Fibroblast of peridontal ligament (primary cell): ENCODE measurements at regions not wholly inside any gene's neighbourhood (a gene's known extent, or its start where the extent isn't known, plus 50 kb on each side); places are given as distances from the start of the nearest gene placed in this dataset.
"Not testable (repeated sequence)": the region's sequence is repeated elsewhere in the genome, so short reads cannot be mapped to it uniquely, and the experiment has no call there.

Experiments used
- DNase-seq: peaks from one replicate; pipeline ENCODE4 v3.0.0-alpha.2; 2010; ENCODE audit errors: extremely low read depth

- no peak for DNase-seq
These were observed 160.7 kb upstream of the TSC22D2 start for GRCh38 chr3:150247441-150247840.

GRCh38 chr3:150243466-150243865, 164.6 kb upstream of the TSC22D2 start:
- DNase-seq, result no peak

- DNase-seq, result peak; percentile 86
These were observed 165.7 kb upstream of the TSC22D2 start for GRCh38 chr3:150242220-150242936.

- no peak for DNase-seq
These were observed 167.2 kb upstream of the TSC22D2 start for GRCh38 chr3:150240891-150241290.

GRCh38 chr3:150239766-150240165, 168.3 kb upstream of the TSC22D2 start:
- peak; percentile 60 for DNase-seq

- no peak for DNase-seq
These were observed 169.0 kb upstream of the TSC22D2 start for GRCh38 chr3:150238995-150239619.

- no peak for DNase-seq
These were observed 169.9 kb upstream of the TSC22D2 start for GRCh38 chr3:150238048-150238802.

- DNase-seq, result peak; percentile 59
These were observed 170.6 kb upstream of the TSC22D2 start for GRCh38 chr3:150237490-150237889.

GRCh38 chr3:150236316-150237082, 171.6 kb upstream of the TSC22D2 start:
- DNase-seq, result peak; percentile 87

- DNase-seq, result peak; percentile 95
These were observed 172.3 kb upstream of the TSC22D2 start for GRCh38 chr3:150235799-150236198.

GRCh38 chr3:150232992-150233451, 175.1 kb upstream of the TSC22D2 start:
- DNase-seq, result peak; percentile 82

- no peak for DNase-seq
These were observed 178.1 kb upstream of the TSC22D2 start for GRCh38 chr3:150230037-150230436.

- DNase-seq, result not testable (repeated sequence)
These were observed 179.5 kb upstream of the TSC22D2 start for GRCh38 chr3:150228626-150229025.

- peak; percentile 86 for DNase-seq
These were observed 180.3 kb upstream of the TSC22D2 start for GRCh38 chr3:150227839-150228238.

GRCh38 chr3:150225986-150226385, 182.1 kb upstream of the TSC22D2 start:
- DNase-seq, result no peak

- DNase-seq, result no peak
These were observed 184.5 kb upstream of the TSC22D2 start for GRCh38 chr3:150223558-150223957.

- DNase-seq, result no peak
These were observed 185.2 kb upstream of the TSC22D2 start for GRCh38 chr3:150222691-150223489.

- DNase-seq, result no peak
These were observed 186.1 kb upstream of the TSC22D2 start for GRCh38 chr3:150221904-150222523.

- DNase-seq, result peak; percentile 54
These were observed 187.3 kb upstream of the TSC22D2 start for GRCh38 chr3:150220799-150221198.

- no peak for DNase-seq
These were observed 188.1 kb upstream of the TSC22D2 start for GRCh38 chr3:150220041-150220440.

- DNase-seq, result no peak
These were observed 189.3 kb upstream of the TSC22D2 start for GRCh38 chr3:150218841-150219240.
